SKM-1 treated with dmso at 0.1 percent for 144 hours (cell line): ENCODE measurements at regions not wholly inside any gene's neighbourhood (a gene's known extent, or its start where the extent isn't known, plus 50 kb on each side); places are given as distances from the start of the nearest gene placed in this dataset.

Source experiments
- DNase-seq: peaks from one replicate; lab custom pipeline; 2025; ENCODE audit not compliant: unreplicated experiment; lab: John Stamatoyannopoulos, UW

DNA sequence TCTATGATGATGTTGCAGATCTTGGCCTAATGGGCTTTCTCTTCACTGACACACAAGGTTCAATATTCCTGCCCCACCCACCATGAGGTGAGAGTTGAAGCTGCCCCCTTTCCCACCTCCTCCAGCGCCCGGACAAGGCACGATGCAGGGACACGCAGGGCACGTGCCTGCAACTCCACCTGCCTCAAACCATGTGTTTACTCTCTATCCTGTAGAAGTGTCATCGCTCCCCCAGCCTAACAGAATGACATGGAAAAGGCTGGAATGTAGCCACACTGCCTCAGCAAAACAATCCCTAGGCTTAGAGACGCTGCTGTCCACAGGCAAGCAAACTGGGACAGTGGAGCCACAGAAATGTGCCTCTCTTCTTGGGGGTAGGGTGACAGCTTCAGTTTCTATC lies 92.9 kb upstream of the SOD1 start:
- no peak for DNase-seq

DNA sequence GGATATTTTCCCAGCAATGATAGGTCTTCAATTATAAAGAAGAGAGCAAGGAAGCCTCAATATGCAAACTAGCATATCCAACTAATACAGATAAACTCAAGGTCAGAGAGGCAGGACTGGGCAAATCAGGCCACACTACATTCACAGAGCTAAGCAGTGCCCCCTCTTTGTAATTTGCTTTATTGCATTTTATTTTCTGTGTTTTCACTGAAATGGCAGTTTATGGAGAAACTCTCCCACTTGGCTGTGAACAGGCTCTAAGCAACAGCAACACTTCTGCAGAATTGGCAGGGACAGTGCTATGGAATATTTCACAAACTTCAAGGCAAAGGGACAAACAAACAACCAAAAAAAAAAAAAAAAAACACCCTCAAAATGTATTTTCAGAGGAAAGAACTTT lies 93.4 kb upstream of the SOD1 start:
- no peak for DNase-seq

- DNase-seq, result no peak
These were observed 95.1 kb upstream of the SOD1 start for GRCh38 chr21:31564439-31564838.

DNA sequence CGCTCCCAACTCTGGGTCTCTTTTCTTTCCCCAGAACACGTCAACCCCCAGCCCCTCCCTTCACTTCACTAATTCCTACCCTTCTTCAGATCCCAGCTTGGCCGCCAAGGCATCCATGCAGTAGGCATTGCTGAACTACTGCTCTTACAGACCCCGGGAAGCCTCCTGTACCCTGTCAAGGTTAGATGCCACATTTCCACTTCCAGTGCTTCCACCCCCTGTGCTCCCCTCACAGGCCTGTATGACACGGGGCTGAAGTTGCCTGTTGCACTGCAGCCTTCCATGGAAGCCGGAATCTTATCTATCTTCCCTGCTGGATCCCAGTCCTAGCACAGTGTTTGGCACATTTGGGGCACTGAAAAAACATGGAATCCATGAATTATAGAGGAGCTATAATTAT lies 99.0 kb upstream of the SOD1 start:
- DNase-seq, result no peak

- DNase-seq, result peak; percentile 78
These were observed 99.9 kb upstream of the SOD1 start for GRCh38 chr21:31559368-31560119.

DNA sequence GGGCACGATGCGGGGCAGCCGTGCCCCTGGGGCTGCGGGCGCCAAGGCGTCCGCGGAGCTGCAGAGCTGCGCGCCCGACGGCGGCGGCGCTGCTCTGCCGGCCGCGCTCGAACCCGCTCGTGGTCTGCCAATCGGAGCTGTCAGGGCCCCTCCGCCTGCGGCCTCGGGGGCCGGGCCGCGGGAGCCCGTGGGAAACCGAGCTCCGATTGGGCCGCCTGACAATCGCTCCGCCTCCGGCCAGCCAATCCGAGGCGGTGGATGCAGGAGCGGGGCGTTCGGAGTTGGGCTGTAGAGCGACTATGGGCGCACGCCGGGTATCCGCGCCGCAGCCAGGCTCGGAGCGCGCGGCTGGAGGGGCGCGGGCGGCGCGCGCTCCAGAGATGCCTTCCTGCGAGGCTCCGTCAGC lies 100.5 kb upstream of the SOD1 start:
- DNase-seq, result peak; percentile 89

- no peak for DNase-seq
These were observed 101.1 kb upstream of the SOD1 start for GRCh38 chr21:31558189-31558961.

DNA sequence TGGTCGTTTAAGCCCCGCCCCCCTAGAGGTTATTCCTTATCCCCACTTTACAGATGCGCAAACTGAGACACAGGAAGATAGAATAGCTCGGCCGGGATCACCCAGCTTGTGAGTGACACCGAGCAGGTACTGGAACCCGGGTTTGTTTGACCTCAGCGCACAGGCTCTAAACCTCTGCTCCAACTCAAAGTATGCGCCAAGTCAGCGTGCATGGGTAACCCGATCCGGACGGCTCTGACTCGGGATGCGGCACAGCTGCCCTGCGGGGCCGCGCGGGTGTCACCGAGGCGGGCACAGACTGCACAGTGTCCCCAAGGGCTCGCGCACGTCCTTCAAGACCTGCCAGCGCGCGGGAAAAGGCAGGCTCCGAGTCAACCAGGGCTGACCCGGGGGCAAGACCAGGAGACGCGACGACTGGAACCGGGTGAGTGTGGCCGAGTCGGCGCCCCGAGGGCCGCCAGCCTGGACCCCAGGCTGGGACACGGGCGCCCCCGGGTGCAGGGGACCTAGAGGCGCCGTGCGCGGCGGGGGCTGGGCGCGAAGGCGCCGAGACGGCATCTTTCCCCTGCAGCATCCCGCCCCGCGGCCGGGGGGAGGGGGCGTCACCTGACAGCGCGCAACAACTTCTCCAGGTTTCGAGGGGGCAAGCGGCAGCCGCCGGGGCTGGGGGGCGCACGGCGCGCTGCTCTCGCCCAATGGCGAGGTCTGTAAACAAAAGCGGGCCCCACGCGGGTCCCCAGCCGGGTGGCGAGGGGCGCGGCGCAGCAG lies 101.9 kb upstream of the SOD1 start:
- DNase-seq, result no peak

DNA sequence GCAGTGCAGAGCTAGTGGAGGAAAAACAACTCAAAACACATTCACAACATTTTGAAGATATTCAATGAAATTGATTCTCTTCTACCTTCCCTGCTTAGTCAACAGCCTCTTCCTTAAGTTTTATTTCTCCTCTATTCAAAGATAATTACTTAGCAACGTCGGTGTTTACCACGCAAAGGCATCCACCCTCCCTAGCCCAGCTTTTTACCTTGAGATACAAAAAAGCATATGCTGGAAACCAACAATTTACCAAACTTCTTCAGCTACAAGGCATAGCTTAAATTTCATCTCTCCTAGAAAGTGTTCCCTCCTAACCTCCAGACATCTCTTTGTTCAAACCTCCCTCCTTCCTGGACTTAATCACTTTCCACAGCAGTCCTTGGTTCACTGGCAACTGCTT lies 102.8 kb upstream of the SOD1 start:
- no peak for DNase-seq

- DNase-seq, result no peak
These were observed 103.7 kb upstream of the SOD1 start for GRCh38 chr21:31555741-31556191.

- no peak for DNase-seq
These were observed 104.9 kb upstream of the SOD1 start for GRCh38 chr21:31554511-31555022.

GRCh38 chr21:31553926-31554325 lies 105.6 kb upstream of the SOD1 start:
- DNase-seq, result no peak

DNA sequence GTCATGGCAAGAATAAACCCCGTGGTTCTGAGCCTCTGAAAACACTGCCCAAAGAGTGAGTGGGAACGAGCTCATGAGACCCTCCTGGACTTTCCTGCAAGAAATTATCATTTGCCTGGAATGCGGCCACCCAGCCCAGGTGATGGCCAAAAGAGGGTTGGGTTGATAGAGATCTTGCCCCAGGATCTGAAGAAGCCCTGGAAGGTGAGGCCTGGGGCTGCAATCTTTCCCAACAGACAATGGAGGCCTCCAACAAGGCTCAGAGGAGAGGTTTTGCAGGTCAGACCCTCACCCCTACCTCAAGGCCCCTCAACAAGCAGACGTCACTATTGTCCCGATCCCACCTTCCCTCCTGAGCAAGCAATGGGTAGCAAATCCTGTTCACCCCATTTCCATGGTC lies 106.0 kb upstream of the SOD1 start:
- no peak for DNase-seq

DNA sequence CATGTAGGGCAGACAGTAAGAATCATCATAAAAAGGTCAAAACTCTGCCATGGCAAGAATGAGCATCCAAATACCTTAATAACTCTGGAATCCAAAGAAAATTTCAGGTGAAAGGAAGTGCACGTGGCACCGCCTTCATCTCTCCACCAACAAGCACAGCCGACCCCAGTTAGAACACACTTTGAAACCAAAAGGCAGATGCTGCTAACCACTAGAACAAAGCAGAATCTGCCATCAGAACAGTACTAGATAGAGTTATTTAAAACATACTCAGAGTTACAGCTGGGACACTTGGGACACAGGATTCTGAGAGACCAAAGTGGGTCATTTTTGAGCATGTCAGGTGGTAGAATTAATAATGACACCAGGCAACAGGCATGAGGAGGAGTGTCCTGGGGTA lies 106.7 kb upstream of the SOD1 start:
- DNase-seq, result no peak

GRCh38 chr21:31550070-31550469 lies 109.4 kb upstream of the SOD1 start:
- no peak for DNase-seq

DNA sequence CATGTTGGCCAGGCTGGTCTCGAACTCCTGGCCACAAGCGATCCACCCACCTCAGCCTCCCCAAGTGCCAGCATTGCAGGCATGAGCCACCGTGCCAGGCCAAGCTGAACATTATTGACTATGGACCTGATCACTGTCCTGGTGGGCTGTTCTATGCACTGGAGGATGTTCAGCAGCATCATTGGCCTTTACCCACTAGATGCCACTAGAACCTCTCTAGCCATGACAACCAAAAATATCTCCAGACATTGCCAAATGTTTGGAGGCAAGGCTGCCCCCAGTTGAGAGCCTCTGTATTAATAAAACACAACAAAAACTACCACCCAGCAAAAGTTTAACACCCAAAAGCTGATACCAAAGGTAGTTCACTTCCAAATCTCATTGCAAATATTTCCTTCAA lies 110.8 kb upstream of the SOD1 start:
- no peak for DNase-seq

GRCh38 chr21:31546443-31547170 lies 112.9 kb upstream of the SOD1 start:
- no peak for DNase-seq

GRCh38 chr21:31545036-31545435 lies 114.5 kb upstream of the SOD1 start:
- no peak for DNase-seq

DNA sequence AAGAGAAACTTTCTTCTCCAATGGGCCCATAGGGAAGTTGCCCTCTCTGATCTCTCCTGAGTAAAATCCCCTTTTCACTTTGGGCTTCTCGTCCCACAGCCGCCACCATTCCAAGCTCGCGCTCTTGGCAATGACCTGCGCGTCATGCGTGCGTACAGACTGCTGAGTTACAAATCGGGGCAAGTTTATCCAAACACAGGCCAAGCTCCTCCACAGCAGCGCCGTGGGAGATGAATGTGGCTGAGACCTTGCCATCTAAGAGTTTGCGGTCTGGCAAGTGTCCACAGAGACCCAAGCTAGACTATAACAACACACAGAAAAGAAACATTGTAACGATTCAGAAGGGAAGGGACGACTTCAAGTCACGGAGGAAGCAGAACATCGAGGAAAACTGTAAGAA lies 116.3 kb upstream of the SOD1 start:
- DNase-seq, result no peak

DNA sequence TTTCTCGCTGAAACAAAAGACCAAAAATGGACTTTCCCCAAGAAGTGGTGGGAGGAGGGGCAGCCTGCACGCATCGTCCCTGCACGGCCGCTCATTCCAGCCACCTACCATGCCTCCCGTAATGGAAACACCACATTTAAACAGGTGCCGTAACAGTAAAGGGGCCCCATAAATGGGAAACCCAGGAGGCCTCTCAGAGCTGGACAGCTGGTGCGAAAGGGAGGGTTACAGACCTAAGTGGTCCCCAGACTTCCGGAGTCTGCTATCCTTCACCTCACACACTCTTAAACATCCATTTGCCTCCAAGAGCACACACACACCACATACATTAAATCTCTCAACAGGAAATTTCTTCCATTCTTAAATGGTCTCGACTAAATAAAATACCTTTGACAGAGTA lies 120.7 kb upstream of the SOD1 start:
- DNase-seq, result no peak
